ENCODE measurements at regions not wholly inside any gene's neighbourhood (a gene's known extent, or its start where the extent isn't known, plus 50 kb on each side); places are given as distances from the start of the nearest gene placed in this dataset.

DNA sequence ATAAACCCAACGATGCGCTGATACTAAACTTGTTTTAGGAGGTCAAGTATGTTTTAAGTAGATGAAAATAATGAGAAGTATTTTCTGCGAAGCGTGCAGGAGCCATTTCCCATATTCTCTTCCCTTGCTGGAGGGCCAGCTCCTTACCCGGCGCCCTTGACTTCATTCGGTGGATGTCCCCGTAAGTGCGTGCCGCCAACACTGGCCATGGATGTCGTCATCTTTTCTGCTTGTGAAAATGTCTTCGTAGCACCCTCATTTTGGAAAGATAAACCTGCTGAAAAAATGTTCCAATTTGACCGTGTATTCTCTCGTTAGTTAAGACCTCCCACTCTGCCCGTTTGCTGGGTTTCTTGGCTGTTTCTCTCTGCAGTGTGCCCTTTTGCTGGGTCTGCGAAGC, 127.5 kb downstream of the RTP5 start:
- TF ChIP-seq, protein P1, sequence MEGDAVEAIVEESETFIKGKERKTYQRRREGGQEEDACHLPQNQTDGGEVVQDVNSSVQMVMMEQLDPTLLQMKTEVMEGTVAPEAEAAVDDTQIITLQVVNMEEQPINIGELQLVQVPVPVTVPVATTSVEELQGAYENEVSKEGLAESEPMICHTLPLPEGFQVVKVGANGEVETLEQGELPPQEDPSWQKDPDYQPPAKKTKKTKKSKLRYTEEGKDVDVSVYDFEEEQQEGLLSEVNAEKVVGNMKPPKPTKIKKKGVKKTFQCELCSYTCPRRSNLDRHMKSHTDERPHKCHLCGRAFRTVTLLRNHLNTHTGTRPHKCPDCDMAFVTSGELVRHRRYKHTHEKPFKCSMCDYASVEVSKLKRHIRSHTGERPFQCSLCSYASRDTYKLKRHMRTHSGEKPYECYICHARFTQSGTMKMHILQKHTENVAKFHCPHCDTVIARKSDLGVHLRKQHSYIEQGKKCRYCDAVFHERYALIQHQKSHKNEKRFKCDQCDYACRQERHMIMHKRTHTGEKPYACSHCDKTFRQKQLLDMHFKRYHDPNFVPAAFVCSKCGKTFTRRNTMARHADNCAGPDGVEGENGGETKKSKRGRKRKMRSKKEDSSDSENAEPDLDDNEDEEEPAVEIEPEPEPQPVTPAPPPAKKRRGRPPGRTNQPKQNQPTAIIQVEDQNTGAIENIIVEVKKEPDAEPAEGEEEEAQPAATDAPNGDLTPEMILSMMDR (conservative IDR thresholded peaks at IDR 0.05), result no peak
- TF ChIP-seq ZFX (IDR thresholded peaks at IDR 0.05), result no peak
